ENCODE measurements at regions not wholly inside any gene's neighbourhood (a gene's known extent, or its start where the extent isn't known, plus 50 kb on each side); places are given as distances from the start of the nearest gene placed in this dataset.
"Not testable (repeated sequence)": the region's sequence is repeated elsewhere in the genome, so short reads cannot be mapped to it uniquely, and the experiment has no call there.

DNA sequence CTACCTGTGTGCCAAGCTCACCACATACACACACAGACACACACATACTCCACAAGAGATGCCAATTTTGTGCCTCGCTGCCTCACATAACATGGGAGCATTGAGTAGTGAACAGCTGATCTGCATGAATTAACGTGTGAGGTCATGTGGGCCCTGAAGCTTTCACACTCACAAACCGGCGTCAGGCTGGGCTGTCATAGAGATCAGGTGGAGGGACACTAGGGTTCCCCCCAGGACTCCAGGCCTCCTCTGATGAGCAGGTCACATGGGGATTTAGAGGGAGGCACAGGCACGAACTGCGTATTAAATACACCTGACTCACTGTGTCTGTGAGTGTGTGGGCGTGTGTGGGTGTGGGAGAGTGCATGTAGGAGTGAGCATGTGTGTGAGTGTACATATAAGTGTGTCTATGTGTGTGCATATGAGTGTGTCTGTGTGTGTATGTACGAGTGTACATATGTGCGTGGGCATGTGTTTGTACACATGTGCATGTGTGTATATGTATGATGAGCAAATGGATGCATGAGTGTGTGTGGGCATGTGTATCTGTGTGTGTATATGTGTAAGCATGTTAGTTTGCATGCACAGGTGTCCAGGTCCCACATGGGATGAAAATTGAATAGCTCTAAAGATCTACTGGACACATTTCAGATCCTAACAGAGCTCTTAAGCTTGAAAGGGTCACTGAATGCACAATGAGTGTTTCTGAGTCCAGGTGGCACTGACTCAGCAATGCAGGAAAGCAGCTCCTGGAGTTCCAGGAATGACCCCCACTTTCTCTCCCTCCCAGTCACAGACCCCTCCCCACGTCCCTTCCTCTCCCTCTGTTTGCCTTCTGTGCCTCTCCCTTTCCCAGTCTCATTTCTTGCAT lies 336.6 kb downstream of the PREX1 start:
- no peak for DNase-seq (ENCODE audit: low read depth)

- DNase-seq (ENCODE audit: low read depth): not testable (repeated sequence)
Observed at GRCh38 chr20:48490341-48490740, 337.5 kb downstream of the PREX1 start.

DNA sequence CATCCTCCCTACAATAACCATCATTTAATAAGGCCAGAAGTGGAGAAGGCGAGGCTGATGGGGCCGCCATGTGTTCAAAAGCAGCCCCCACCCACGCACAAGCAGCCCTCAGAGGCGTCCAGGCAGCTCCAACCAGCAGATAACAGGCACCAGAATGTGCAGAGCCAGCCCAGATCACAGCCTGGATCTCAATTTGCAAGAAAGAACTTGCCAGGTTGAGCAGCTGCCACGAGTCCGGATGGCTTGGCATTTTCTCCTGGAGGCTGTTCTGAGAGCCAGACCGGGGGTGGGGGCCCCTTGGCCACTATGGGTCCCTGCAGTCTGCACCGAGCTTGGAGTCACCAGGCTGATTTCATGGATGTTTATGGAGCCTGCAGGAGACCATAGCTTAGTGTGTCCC lies 338.1 kb downstream of the PREX1 start:
- DNase-seq (ENCODE audit: low read depth): no peak

DNA sequence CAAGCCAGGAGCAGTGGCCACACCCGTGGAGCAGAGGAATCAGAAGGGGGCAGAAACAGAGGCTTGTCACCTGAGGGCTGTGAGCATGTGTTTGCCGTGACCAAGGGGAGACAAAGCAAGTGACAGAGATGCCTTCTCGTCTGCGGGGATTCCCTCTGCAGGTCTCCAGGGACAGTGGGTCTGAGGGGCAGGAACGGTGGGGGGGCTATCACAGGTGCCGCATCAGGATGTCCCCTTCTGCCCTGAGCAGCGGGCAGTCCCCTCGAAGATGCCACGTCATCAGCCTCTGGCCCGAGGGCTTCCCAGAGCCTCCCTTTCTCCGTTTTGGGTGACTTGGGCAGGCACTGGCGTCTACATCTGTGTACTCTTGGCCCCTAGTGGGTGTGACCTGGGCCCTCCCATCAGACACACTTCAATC lies 338.7 kb downstream of the PREX1 start:
- no peak for DNase-seq (ENCODE audit: low read depth)

- not testable (repeated sequence) for DNase-seq (ENCODE audit: low read depth)
Observed at GRCh38 chr20:48488334-48489034, 339.3 kb downstream of the PREX1 start.

DNA sequence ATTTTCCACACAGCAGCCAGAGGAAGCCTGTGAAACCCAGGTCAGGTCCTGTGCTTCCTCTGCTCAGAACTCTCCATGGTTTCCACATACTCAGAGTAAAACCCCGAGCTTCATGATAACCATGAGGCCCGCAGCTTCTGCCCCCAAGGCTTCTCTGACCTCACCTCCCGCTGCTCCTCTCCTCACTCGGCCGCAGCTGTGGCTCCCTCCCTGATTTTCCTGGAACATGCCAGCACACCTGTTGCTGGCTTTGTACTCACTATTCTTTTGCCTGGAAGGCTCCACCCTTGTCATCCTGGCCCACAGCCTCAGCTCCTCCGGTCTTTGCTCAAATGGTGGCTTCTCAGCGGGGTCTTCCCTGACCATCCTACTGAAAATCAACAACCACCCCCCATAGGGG lies 341.7 kb downstream of the PREX1 start:
- DNase-seq (ENCODE audit: low read depth): no peak

- not testable (repeated sequence) for DNase-seq (ENCODE audit: low read depth)
Observed at GRCh38 chr20:48485153-48485552, 342.6 kb downstream of the PREX1 start.

- DNase-seq (ENCODE audit: low read depth): no peak
Observed at GRCh38 chr20:48483334-48484066, 344.3 kb downstream of the PREX1 start.

GRCh38 chr20:48482790-48483189 lies 345.0 kb downstream of the PREX1 start:
- DNase-seq (ENCODE audit: low read depth): no peak

- no peak for DNase-seq (ENCODE audit: low read depth)
Observed at GRCh38 chr20:48480216-48480772, 347.5 kb downstream of the PREX1 start.

- DNase-seq (ENCODE audit: low read depth): no peak
Observed at GRCh38 chr20:48478806-48479585, 348.8 kb downstream of the PREX1 start.

- no peak for DNase-seq (ENCODE audit: low read depth)
Observed at GRCh38 chr20:48478370-48478769, 349.4 kb downstream of the PREX1 start.

- no peak for DNase-seq (ENCODE audit: low read depth)
Observed at GRCh38 chr20:48476854-48477253, 350.9 kb downstream of the PREX1 start.

DNA sequence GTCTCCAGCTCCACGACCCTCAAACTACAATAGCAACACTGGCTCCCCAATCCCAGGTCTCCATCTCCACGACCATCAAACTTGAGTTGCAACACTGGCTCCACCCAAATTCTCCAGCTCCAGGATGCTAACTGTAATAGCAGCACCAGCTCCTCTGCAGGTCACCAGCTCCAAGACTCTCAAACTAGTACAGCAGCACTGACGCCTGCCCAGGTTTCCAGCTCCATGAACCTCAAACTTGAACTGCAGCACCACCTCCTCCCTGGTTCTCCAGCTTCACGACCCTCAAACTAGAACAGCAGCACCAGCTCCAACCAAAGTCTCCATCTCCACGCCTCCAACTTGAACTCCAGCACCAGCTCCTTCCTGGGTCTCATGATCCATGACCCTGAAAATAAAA lies 353.8 kb downstream of the PREX1 start:
- no peak for DNase-seq (ENCODE audit: low read depth)

- DNase-seq (ENCODE audit: low read depth): no peak
Observed at GRCh38 chr20:48471759-48472408, 355.9 kb downstream of the PREX1 start.

- no peak for DNase-seq (ENCODE audit: low read depth)
Observed at GRCh38 chr20:48471176-48471575, 356.6 kb downstream of the PREX1 start.

DNA sequence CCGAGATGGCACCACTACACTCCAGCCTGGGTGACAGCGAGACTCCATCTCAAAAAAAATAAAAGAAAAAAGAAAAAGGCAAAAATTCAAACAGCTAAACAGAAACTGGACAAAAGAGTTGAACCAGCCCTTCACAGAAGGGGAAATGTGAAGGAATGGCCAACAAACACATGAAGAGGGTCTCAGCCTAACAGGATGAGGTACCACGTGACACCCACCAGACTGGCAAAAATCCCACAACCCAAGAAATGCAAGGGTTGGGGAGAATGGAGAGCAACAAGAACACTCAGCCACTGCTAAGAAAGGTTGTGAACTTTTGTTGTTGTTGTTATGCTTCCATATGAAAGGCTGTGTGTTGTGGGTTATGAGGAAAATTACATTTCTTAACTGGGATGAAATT lies 357.7 kb downstream of the PREX1 start:
- DNase-seq (ENCODE audit: low read depth): no peak

GRCh38 chr20:48469026-48469425 lies 358.8 kb downstream of the PREX1 start:
- no peak for DNase-seq (ENCODE audit: low read depth)

GRCh38 chr20:48468571-48468970 lies 359.2 kb downstream of the PREX1 start:
- no peak for DNase-seq (ENCODE audit: low read depth)

GRCh38 chr20:48467622-48468021 lies 360.2 kb downstream of the PREX1 start:
- DNase-seq (ENCODE audit: low read depth): no peak

DNA sequence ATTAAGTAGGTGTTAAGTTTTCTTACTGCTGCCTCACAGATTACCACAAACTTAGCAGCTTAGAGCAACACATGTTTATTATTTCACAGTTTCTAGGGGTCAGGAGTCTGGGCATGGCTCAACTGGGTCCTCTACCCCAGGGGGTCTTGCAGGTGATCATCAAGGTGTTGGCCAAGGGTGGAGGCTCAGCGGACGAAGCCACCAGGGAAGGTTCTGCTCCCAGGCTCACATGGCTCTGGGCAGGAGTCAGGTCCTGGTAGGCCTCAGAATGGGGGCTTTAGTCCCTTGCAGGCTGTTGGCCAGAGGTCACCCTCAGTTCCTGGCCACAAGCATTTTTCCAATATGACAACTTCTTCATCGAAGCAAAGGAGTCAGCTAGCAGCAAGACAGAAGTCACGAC lies 362.5 kb downstream of the PREX1 start:
- DNase-seq (ENCODE audit: low read depth): no peak

Data from fibroblast of the conjunctiva (primary cell).